Trophoblast cell (in vitro differentiated cells and primary cell): ENCODE measurements at regions not wholly inside any gene's neighbourhood (a gene's known extent, or its start where the extent isn't known, plus 50 kb on each side); places are given as distances from the start of the nearest gene placed in this dataset.
A peak's percentile ranks its signal among the peaks of the same experiment; 100 is the strongest.

ENCODE experiments used
- DNase-seq, 2 donors: peaks; one replicate each; pipeline ENCODE4 v3.0.0-alpha.2; 2016
- H2AFZ ChIP-seq: 2 replicates; pipeline ENCODE4 v1.6.1; 2013; ENCODE audit warnings: low read length, moderate library complexity, mild to moderate bottlenecking; ENCODE audit not compliant: insufficient read depth, poor library complexity
- H2AK5ac ChIP-seq: 2 replicates; pipeline ENCODE4 v1.6.1; 2013; ENCODE audit warnings: mild to moderate bottlenecking, low read length
- H2BK120ac ChIP-seq: 2 replicates; pipeline ENCODE4 v1.6.1; 2013; ENCODE audit warnings: low read length, mild to moderate bottlenecking, moderate library complexity; ENCODE audit not compliant: insufficient read depth, poor library complexity
- H2BK12ac ChIP-seq: 2 replicates; pipeline ENCODE4 v1.6.1; 2013; ENCODE audit warnings: mild to moderate bottlenecking, low read length, moderate library complexity
- H2BK5ac ChIP-seq: 2 replicates; pipeline ENCODE4 v1.6.1; 2013; ENCODE audit warnings: low read length, low read depth, moderate library complexity, mild to moderate bottlenecking; ENCODE audit not compliant: poor library complexity
- H3K14ac ChIP-seq: 2 replicates; pipeline ENCODE4 v1.6.1; 2013; ENCODE audit warnings: mild to moderate bottlenecking, low read length
- H3K18ac ChIP-seq: 2 replicates; pipeline ENCODE4 v1.6.1; 2013; ENCODE audit warnings: mild to moderate bottlenecking, low read length
- H3K23ac ChIP-seq: 2 replicates; pipeline ENCODE4 v1.6.1; 2013; ENCODE audit warnings: low read length
- H3K27ac ChIP-seq: 2 replicates; pipeline ENCODE4 v1.5.1; 2013; ENCODE audit warnings: low read depth, mild to moderate bottlenecking, inconsistent platforms, low read length, moderate library complexity
- H3K27me3 ChIP-seq: 2 replicates; pipeline ENCODE4 v1.6.1; 2013; ENCODE audit warnings: inconsistent platforms, mild to moderate bottlenecking, low read length, moderate library complexity; ENCODE audit not compliant: insufficient read depth
- H3K36me3 ChIP-seq, 2 experiments: 1 replicate in 1 of 2; 2 replicates in 1 of 2; pipeline ENCODE4 v1.6.1; 2013; ENCODE audit warnings: low read length in 2 of 2, mild to moderate bottlenecking in 2 of 2, moderate library complexity in 1 of 2; ENCODE audit not compliant: insufficient read depth in 2 of 2, control insufficient read depth in 1 of 2
- H3K4ac ChIP-seq: 2 replicates; pipeline ENCODE4 v1.6.1; 2013; ENCODE audit warnings: low read depth, mild to moderate bottlenecking, low read length, moderate library complexity
- H3K4me1 ChIP-seq, 2 experiments: 1 replicate in 1 of 2; 2 replicates in 1 of 2; pipeline ENCODE4 v1.6.1; 2013; ENCODE audit warnings: low read length in 2 of 2, mild to moderate bottlenecking in 2 of 2, moderate library complexity in 1 of 2; ENCODE audit not compliant: insufficient read depth in 2 of 2, control insufficient read depth in 1 of 2
- H3K4me2 ChIP-seq: 2 replicates; pipeline ENCODE4 v1.6.1; 2013; ENCODE audit warnings: inconsistent platforms, mild to moderate bottlenecking, low read length, moderate library complexity
- H3K4me3 ChIP-seq: 2 replicates; pipeline ENCODE4 v1.5.1; 2013; ENCODE audit warnings: mild to moderate bottlenecking, low read depth, low read length, inconsistent platforms
- H3K79me1 ChIP-seq: one replicate; pipeline ENCODE4 v1.6.1; 2013; ENCODE audit warnings: low read length
- H3K79me2 ChIP-seq: 2 replicates; pipeline ENCODE4 v1.6.1; 2013; ENCODE audit warnings: low read length, mild to moderate bottlenecking; ENCODE audit not compliant: control insufficient read depth, insufficient read depth, poor library complexity
- H3K9ac ChIP-seq: 2 replicates; pipeline ENCODE4 v1.6.1; 2013; ENCODE audit warnings: mild to moderate bottlenecking, low read length
- H3K9me3 ChIP-seq: 2 replicates; pipeline ENCODE4 v1.6.1; 2013; ENCODE audit warnings: low read depth, mild to moderate bottlenecking, control low read depth, inconsistent platforms, low read length; ENCODE audit not compliant: insufficient read depth
- H4K12ac ChIP-seq: 2 replicates; pipeline ENCODE4 v1.6.1; 2013; ENCODE audit warnings: low read depth, mild to moderate bottlenecking, low read length, moderate library complexity
- H4K8ac ChIP-seq: 2 replicates; pipeline ENCODE4 v1.6.1; 2013; ENCODE audit warnings: low read depth, mild to moderate bottlenecking, low read length, moderate library complexity
- H4K91ac ChIP-seq: one replicate; pipeline ENCODE4 v1.6.1; 2013; ENCODE audit warnings: low read depth, mild to moderate bottlenecking, low read length, moderate library complexity
- WGBS: extraction: QIAGEN DNeasy Blood & Tissue Kit; methylation state at CpG from one replicate; pipeline ENCODE4 v1.1.7; 2013; ENCODE audit warnings: missing lambda C conversion rate; ENCODE audit not compliant: insufficient read length, insufficient coverage; ENCODE audit errors: extremely low coverage; 5-methylcytosine and 5-hydroxymethylcytosine counted together

- Histone ChIP-seq H3K27me3 (peaks cover 93% of the 10 kb centered on the region), H4K12ac (no peak overlapping the region), H3K79me2 (no peaks in the 10 kb centered on the region), H2AFZ (no peak overlapping the region), H2AK5ac (no peak overlapping the region), H3K14ac (no peak overlapping the region), H3K4me2 (peak overlapping the region; percentile 99), H2BK12ac (no peak overlapping the region), H3K79me1 (no peaks in the 10 kb centered on the region), H3K4ac (no peak overlapping the region), H3K36me3 (no peaks in the 10 kb centered on the region), H4K91ac (no peak overlapping the region), H3K27ac (no peak overlapping the region), H4K8ac (no peak overlapping the region), H3K18ac (no peak overlapping the region), H3K4me3 (peak overlapping the region; percentile 71), H3K9ac (no peak overlapping the region), H3K23ac (no peak overlapping the region), H2BK120ac (no peak overlapping the region), H2BK5ac (no peak overlapping the region), H3K9me3 (peaks cover 5% of the 10 kb centered on the region), H3K4me1 (peaks cover 10 to 22% of the 10 kb centered on the region in 2 experiments)
- peak; percentile 21 to 67 for DNase-seq
- WGBS = no CpG with 5 or more reads among the region's 35 CpGs
Measured at GRCh38 chr11:43578346-43579170, 102.0 kb upstream of the HSD17B12 start.

GRCh38 chr11:43579171-43579918 lies 101.2 kb upstream of the HSD17B12 start:
- H3K36me3 ChIP-seq = no peaks in the 10 kb centered on the region
- DNase-seq = peak in 1 of 2 donors; percentile 50
- no CpG with 5 or more reads among the region's 83 CpGs for WGBS
- H3K4me3 ChIP-seq = peak overlapping the region; percentile 71
- H3K9me3 ChIP-seq = peaks cover 5% of the 10 kb centered on the region
- no peak overlapping the region for H2AFZ ChIP-seq
- no peak overlapping the region for H4K8ac ChIP-seq
- no peaks in the 10 kb centered on the region for H3K79me1 ChIP-seq
- no peak overlapping the region for H3K23ac ChIP-seq
- H3K18ac ChIP-seq = no peak overlapping the region
- H3K14ac ChIP-seq = no peak overlapping the region
- H3K27me3 ChIP-seq = peaks cover 96% of the 10 kb centered on the region
- no peak overlapping the region for H2BK5ac ChIP-seq
- no peak overlapping the region for H3K9ac ChIP-seq
- H3K4me2 ChIP-seq = peak overlapping the region; percentile 99
- H2AK5ac ChIP-seq = no peak overlapping the region
- no peak overlapping the region for H2BK120ac ChIP-seq
- H4K12ac ChIP-seq = no peak overlapping the region
- no peak overlapping the region for H3K4ac ChIP-seq
- H2BK12ac ChIP-seq = no peak overlapping the region
- peaks cover 10 to 22% of the 10 kb centered on the region in 2 experiments for H3K4me1 ChIP-seq
- no peak overlapping the region for H4K91ac ChIP-seq
- H3K27ac ChIP-seq = no peak overlapping the region
- H3K79me2 ChIP-seq = no peaks in the 10 kb centered on the region

GRCh38 chr11:43579919-43580276 lies 100.6 kb upstream of the HSD17B12 start:
- Histone ChIP-seq H3K4me1 (peaks cover 10 to 22% of the 10 kb centered on the region in 2 experiments), H3K9me3 (peaks cover 5% of the 10 kb centered on the region), H3K23ac (no peak overlapping the region), H3K27me3 (peaks cover 96% of the 10 kb centered on the region), H3K36me3 (no peaks in the 10 kb centered on the region), H4K91ac (no peak overlapping the region), H3K14ac (no peak overlapping the region), H3K9ac (no peak overlapping the region), H3K79me1 (no peaks in the 10 kb centered on the region), H4K12ac (no peak overlapping the region), H3K4ac (no peak overlapping the region), H2AFZ (no peak overlapping the region), H3K27ac (no peak overlapping the region), H4K8ac (no peak overlapping the region), H3K79me2 (no peaks in the 10 kb centered on the region), H2AK5ac (no peak overlapping the region), H3K4me3 (peak overlapping the region; percentile 71), H2BK5ac (no peak overlapping the region), H3K4me2 (peak overlapping the region; percentile 99), H2BK120ac (no peak overlapping the region), H2BK12ac (no peak overlapping the region), H3K18ac (no peak overlapping the region)
- no peak for DNase-seq
- no CpG with 5 or more reads among the region's 5 CpGs for WGBS

GRCh38 chr11:43580735-43581369 lies 99.7 kb upstream of the HSD17B12 start:
- H3K36me3 ChIP-seq = no peaks in the 10 kb centered on the region
- no peaks in the 10 kb centered on the region for H3K79me1 ChIP-seq
- no peak overlapping the region for H4K8ac ChIP-seq
- no peak overlapping the region for H4K12ac ChIP-seq
- no peak overlapping the region for H2AFZ ChIP-seq
- H3K14ac ChIP-seq = no peak overlapping the region
- H3K9me3 ChIP-seq = peaks cover 5% of the 10 kb centered on the region
- H3K4me2 ChIP-seq = peak overlapping the region; percentile 69
- peaks cover 87% of the 10 kb centered on the region for H3K27me3 ChIP-seq
- no peak overlapping the region for H3K18ac ChIP-seq
- H3K79me2 ChIP-seq = no peaks in the 10 kb centered on the region
- no peak overlapping the region for H2BK120ac ChIP-seq
- H3K4me3 ChIP-seq = peak overlapping the region; percentile 45
- no peak overlapping the region for H3K23ac ChIP-seq
- no peak overlapping the region for H3K27ac ChIP-seq
- WGBS = no CpG with 5 or more reads among the region's 39 CpGs
- DNase-seq = no peak
- no peak overlapping the region for H3K4ac ChIP-seq
- no peak overlapping the region for H2BK12ac ChIP-seq
- H3K9ac ChIP-seq = no peak overlapping the region
- H2AK5ac ChIP-seq = no peak overlapping the region
- no peak overlapping the region for H2BK5ac ChIP-seq
- peaks cover 10 to 17% of the 10 kb centered on the region in 2 experiments for H3K4me1 ChIP-seq
- H4K91ac ChIP-seq = no peak overlapping the region
